Parathyroid adenoma (tissue), 2 donors: ENCODE measurements at regions not wholly inside any gene's neighbourhood (a gene's known extent, or its start where the extent isn't known, plus 50 kb on each side); places are given as distances from the start of the nearest gene placed in this dataset.

ENCODE experiments used
- H2AFZ ChIP-seq: fragments of 300-600 bp; sonication (generic); one replicate; pipeline ENCODE4 v1.7.0; 2017; ENCODE audit warnings: antibody characterized with exemption, mild to moderate bottlenecking
- H3K27ac ChIP-seq: fragments of 300-600 bp; sonication (generic); one replicate; pipeline ENCODE4 v1.7.0; 2017
- H3K27me3 ChIP-seq: fragments of 300-600 bp; sonication (generic); one replicate; pipeline ENCODE4 v1.7.0; 2017; ENCODE audit warnings: low read length; ENCODE audit not compliant: control insufficient read depth, insufficient read depth
- H3K36me3 ChIP-seq: fragments of 300-600 bp; sonication (generic); one replicate; pipeline ENCODE4 v1.7.0; 2017; ENCODE audit warnings: low read length; ENCODE audit not compliant: control insufficient read depth, insufficient read depth
- H3K4me1 ChIP-seq: fragments of 300-600 bp; sonication (generic); one replicate; pipeline ENCODE4 v1.7.0; 2017; ENCODE audit warnings: control low read depth
- H3K4me2 ChIP-seq: fragments of 300-600 bp; sonication (generic); one replicate; pipeline ENCODE4 v1.7.0; 2017; ENCODE audit warnings: low read length
- H3K4me3 ChIP-seq: fragments of 300-600 bp; sonication (generic); one replicate; pipeline ENCODE4 v1.7.0; 2017; ENCODE audit warnings: low read depth, low read length
- H3K79me2 ChIP-seq: fragments of 300-600 bp; sonication (generic); one replicate; pipeline ENCODE4 v1.7.0; 2017; ENCODE audit warnings: control low read depth
- H3K9ac ChIP-seq: fragments of 300-600 bp; sonication (generic); one replicate; pipeline ENCODE4 v1.7.0; 2017; ENCODE audit warnings: mild to moderate bottlenecking
- H3K9me3 ChIP-seq: fragments of 300-600 bp; sonication (generic); one replicate; pipeline ENCODE4 v1.7.0; 2017; ENCODE audit warnings: low read length; ENCODE audit not compliant: control insufficient read depth
- CTCF ChIP-seq: fragments of 300-600 bp; sonication (generic); IDR thresholded peaks from one replicate; pipeline ENCODE4 v1.7.0; 2017; ENCODE audit warnings: antibody characterized with exemption, mild to moderate bottlenecking
- donor health status: primary hyperparathyroidism.

DNA sequence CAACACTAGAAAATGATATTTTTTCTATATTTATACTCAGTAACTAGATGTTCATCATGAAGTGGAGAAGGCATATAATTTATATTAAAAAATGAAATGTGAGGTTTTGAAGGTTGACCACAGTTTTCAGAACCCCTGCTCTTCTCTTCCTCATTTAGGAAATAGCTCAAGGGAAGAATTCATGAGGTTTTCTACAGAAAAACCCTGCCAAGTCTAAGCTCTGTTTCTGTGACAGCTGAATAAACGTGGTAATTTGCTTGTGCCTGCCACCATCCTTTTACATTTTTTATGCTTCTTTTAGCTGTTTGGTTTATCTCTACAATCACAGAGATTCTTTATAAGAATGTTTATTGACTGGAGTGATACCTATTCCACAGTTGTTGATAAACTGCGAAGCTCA lies 630.3 kb upstream of the POT1 start:
- H3K4me3 ChIP-seq = no peak overlapping the region
- no peaks in the 10 kb centered on the region for H3K27me3 ChIP-seq
- H2AFZ ChIP-seq = no peak overlapping the region
- H3K4me2 ChIP-seq = no peak overlapping the region
- no peaks in the 10 kb centered on the region for H3K36me3 ChIP-seq
- no peaks in the 10 kb centered on the region for H3K4me1 ChIP-seq
- TF ChIP-seq CTCF = no peak
- no peaks in the 10 kb centered on the region for H3K79me2 ChIP-seq
- no peaks in the 10 kb centered on the region for H3K9me3 ChIP-seq
- no peak overlapping the region for H3K9ac ChIP-seq
- no peak overlapping the region for H3K27ac ChIP-seq

DNA sequence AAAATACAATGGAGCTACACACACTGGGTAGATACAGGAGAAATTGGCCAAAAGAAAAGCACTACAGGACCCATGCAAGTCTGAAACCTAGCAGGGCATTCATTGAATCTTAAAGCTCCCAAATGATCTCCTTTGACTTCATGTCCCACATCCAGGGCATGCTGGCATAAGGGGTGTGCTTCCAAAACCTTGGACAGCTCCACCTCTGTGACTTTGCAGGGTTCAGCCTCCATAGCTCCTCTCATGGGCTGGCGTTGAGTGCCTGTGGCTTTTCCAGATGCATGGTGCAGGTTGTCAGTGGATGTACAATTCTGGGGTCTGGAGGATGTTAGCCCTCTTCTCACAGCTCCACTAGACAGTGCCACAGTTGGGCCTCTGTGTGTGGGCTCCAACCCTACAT lies 626.3 kb upstream of the POT1 start:
- H3K36me3 ChIP-seq = no peaks in the 10 kb centered on the region
- no peak for TF ChIP-seq CTCF
- H3K9ac ChIP-seq = no peak overlapping the region

DNA sequence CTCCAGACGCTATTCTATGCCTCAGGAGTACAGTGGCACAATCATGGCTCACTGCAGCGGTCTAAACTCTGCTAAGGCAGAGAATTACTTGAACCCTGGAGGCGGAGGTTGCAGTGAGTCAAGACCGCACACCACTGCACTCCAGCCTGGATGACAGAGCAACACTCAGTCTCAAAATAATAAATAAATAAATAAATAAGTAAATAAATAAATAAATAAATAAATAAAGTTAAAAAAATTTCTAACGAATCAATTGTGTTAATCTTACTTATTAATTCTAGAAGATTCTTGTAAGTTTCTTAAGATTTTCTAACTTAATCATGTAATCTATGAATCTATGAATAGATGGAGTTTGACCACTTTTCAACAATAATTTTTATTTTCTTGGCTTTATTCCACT lies 621.4 kb upstream of the POT1 start:
- H3K4me2 ChIP-seq = no peak overlapping the region
- H2AFZ ChIP-seq = no peak overlapping the region
- no peaks in the 10 kb centered on the region for H3K4me1 ChIP-seq
- no peaks in the 10 kb centered on the region for H3K79me2 ChIP-seq
- no peak overlapping the region for H3K4me3 ChIP-seq
- TF ChIP-seq CTCF = no peak
- H3K27me3 ChIP-seq = no peaks in the 10 kb centered on the region
- H3K9me3 ChIP-seq = no peaks in the 10 kb centered on the region
- H3K36me3 ChIP-seq = no peaks in the 10 kb centered on the region
- H3K9ac ChIP-seq = no peak overlapping the region
- H3K27ac ChIP-seq = no peak overlapping the region

More for the DNA sequence above, 626.3 kb upstream of the POT1 start:
- Histone ChIP-seq H3K4me2 (no peak overlapping the region), H2AFZ (no peak overlapping the region), H3K27ac (no peak overlapping the region), H3K4me3 (no peak overlapping the region), H3K27me3 (no peaks in the 10 kb centered on the region), H3K9me3 (no peaks in the 10 kb centered on the region), H3K4me1 (no peaks in the 10 kb centered on the region), H3K79me2 (no peaks in the 10 kb centered on the region)

- Histone ChIP-seq H3K4me3 (no peak overlapping the region), H3K4me2 (no peak overlapping the region), H3K27me3 (no peaks in the 10 kb centered on the region), H3K36me3 (no peaks in the 10 kb centered on the region), H3K4me1 (no peaks in the 10 kb centered on the region), H2AFZ (no peak overlapping the region), H3K79me2 (no peaks in the 10 kb centered on the region), H3K9ac (no peak overlapping the region), H3K27ac (no peak overlapping the region), H3K9me3 (no peaks in the 10 kb centered on the region)
- TF ChIP-seq CTCF = no peak
Observed at GRCh38 chr7:125547505-125547904, 617.9 kb upstream of the POT1 start.

GRCh38 chr7:125530553-125530952 lies 600.9 kb upstream of the POT1 start:
- Histone ChIP-seq H3K9me3 (no peaks in the 10 kb centered on the region), H3K9ac (no peak overlapping the region), H3K4me1 (no peaks in the 10 kb centered on the region), H3K27me3 (no peaks in the 10 kb centered on the region), H2AFZ (no peak overlapping the region), H3K36me3 (no peaks in the 10 kb centered on the region), H3K79me2 (no peaks in the 10 kb centered on the region), H3K4me3 (no peak overlapping the region), H3K4me2 (no peak overlapping the region), H3K27ac (no peak overlapping the region)
- TF ChIP-seq CTCF = no peak
